GM18861 (cell line): ENCODE measurements at regions not wholly inside any gene's neighbourhood (a gene's known extent, or its start where the extent isn't known, plus 50 kb on each side); places are given as distances from the start of the nearest gene placed in this dataset.
"Not testable (repeated sequence)": the region's sequence is repeated elsewhere in the genome, so short reads cannot be mapped to it uniquely, and the experiment has no call there.

Experiments used
- ATAC-seq: cut with Tn5 transposase; IDR thresholded peaks from one replicate; pipeline ENCODE4 v1.9.1; 2021; ENCODE audit not compliant: unreplicated experiment

GRCh38 chr20:56914532-56914931 is 285.4 kb downstream of the TFAP2C start:
- ATAC-seq, result no peak

- ATAC-seq, result no peak
Observed at GRCh38 chr20:56916345-56916622, 287.2 kb downstream of the TFAP2C start.

GRCh38 chr20:56920041-56920440 is 290.9 kb downstream of the TFAP2C start:
- ATAC-seq, result not testable (repeated sequence)

- ATAC-seq, result no peak
Observed at GRCh38 chr20:56922497-56922896, 293.4 kb downstream of the TFAP2C start.

- ATAC-seq, result no peak
Observed at GRCh38 chr20:56924292-56925081, 295.4 kb downstream of the TFAP2C start.

GRCh38 chr20:56925082-56925830 is 296.1 kb downstream of the TFAP2C start:
- ATAC-seq, result no peak

GRCh38 chr20:56925831-56926170 is 296.7 kb downstream of the TFAP2C start:
- ATAC-seq, result no peak

GRCh38 chr20:56926501-56926900 is 297.4 kb downstream of the TFAP2C start:
- ATAC-seq, result no peak

GRCh38 chr20:56927127-56927526 is 298.0 kb downstream of the TFAP2C start:
- no peak for ATAC-seq

GRCh38 chr20:56928007-56928406 is 298.9 kb downstream of the TFAP2C start:
- no peak for ATAC-seq

- ATAC-seq, result no peak
Observed at GRCh38 chr20:56929606-56930005, 300.5 kb downstream of the TFAP2C start.

GRCh38 chr20:56930876-56931275 is 301.8 kb downstream of the TFAP2C start:
- no peak for ATAC-seq

- ATAC-seq, result no peak
Observed at GRCh38 chr20:56932575-56933330, 303.6 kb downstream of the TFAP2C start.

GRCh38 chr20:56933331-56933698 is 304.2 kb downstream of the TFAP2C start:
- no peak for ATAC-seq

GRCh38 chr20:56934888-56935287 is 305.8 kb downstream of the TFAP2C start:
- ATAC-seq, result no peak

- no peak for ATAC-seq
Observed at GRCh38 chr20:56940466-56940865, 311.4 kb downstream of the TFAP2C start.

- no peak for ATAC-seq
Observed at GRCh38 chr20:56941101-56941686, 312.1 kb downstream of the TFAP2C start.

- no peak for ATAC-seq
Observed at GRCh38 chr20:56943946-56944945, 315.1 kb downstream of the TFAP2C start.

GRCh38 chr20:56945057-56945456 is 316.0 kb downstream of the TFAP2C start:
- ATAC-seq, result no peak

- no peak for ATAC-seq
Observed at GRCh38 chr20:56945901-56946300, 316.8 kb downstream of the TFAP2C start.
